NCI-H2196 treated with DMSO at 0.1 percent for 48 hours (cell line): ENCODE measurements at regions not wholly inside any gene's neighbourhood (a gene's known extent, or its start where the extent isn't known, plus 50 kb on each side); places are given as distances from the start of the nearest gene placed in this dataset.
"Not testable (repeated sequence)": the region's sequence is repeated elsewhere in the genome, so short reads cannot be mapped to it uniquely, and the experiment has no call there.

Experiments
- DNase-seq: peaks from one replicate; lab custom pipeline; 2025; ENCODE audit not compliant: unreplicated experiment; lab: John Stamatoyannopoulos, UW

DNA sequence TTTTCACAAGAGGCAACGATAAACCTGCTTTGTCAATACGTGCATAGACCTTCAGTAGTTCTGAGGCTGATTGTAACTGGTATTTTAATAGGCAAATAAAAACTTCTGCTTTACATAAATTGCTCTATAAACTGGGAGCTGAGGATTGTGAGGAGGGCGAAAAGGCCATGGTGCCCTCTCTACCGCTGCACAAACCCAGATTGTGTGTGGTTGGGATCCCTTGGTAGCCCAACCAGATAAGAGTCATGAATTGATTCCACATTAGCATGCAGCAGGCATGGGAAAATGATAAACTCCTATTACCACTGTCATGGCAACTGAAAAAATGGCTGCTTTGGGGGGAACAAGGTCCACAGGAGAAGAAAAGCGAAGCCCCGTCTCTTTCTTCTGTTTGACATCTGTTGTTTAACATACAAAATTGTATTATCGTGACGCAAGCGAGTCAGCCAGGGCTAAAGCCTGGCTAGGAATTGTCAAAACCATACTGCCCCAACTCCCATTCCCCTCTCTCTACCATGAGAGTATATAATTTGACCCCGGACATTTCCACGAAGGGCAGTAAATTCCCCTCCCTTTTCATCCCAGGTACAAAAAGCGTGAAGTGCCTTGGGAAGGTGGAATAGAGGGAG, 157.8 kb upstream of the SALL4 start:
- DNase-seq, result no peak

- no peak for DNase-seq
These were observed 156.8 kb upstream of the SALL4 start for GRCh38 chr20:51959066-51959542.

DNA sequence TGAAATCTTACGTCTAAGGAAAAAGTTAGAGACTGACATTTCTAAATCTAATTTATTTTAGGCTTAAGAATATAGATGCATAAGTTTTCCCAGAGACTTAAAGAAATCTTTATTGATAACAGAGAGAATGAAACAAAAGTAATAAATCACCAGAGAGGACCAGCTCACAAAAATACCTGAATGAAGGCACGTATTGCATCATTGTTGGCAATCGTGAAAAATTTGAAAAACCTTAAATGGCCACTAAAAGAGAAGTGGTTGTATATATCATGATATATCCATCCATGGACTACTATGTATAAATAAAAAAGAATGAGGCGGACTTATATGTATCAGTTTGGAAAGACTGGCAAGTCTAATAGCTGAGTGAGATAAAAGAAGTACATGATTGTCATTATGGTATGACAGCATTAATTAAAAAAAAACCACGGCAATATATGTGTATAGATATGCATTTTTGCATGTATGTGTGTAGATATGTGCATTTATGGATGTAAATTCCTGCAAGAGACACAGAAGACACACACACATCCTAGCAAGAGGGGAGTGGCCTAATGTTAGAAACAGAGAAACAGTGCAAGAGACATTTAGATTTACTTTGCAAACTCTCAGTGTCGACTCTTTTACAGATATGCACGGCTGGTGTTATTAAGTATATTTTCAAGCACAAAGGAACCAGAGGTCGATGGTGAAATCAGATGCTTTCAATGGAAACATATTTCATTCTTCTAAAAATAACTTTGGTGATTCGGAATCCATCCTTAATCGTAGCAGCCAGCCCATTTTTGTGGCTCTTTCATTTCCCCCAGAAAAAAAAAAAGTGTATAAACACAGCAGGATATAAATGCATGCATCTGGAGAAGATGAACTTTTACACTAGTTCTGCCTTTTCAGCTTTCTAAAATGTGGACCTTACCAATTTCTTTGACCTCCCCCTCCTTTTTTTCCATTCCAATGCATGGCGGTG, 156.1 kb upstream of the SALL4 start:
- no peak for DNase-seq

- no peak for DNase-seq
These were observed 153.4 kb upstream of the SALL4 start for GRCh38 chr20:51955756-51956155.

DNA sequence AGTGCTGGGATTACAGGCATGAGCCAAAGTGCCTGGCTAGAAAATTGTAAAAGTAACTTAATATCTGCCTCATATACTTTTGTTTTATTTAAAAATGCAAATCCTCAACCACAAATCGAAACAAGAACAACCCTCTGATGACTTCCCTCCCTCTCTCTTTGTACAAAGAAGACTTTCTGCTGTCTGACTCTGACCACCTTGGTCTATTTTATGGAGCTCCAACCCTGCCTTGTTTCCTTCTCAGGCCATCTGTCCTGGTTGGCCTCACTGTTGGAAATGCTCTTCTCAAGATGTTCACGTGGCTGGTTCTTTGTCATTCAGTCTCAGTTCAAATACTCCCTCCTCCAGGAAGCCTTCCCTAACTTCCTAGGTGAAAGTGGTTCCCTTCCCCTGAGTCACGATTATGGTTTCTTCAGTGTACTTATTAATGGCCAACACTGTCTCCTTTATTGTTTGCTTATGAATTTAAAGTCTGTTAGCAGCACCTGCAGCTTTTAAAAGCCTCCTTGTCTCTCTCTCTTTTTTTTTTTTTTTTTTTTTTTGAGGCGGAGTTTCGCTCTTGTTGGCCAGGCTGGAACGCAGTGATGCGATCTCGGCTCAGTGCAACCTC, 151.5 kb upstream of the SALL4 start:
- no peak for DNase-seq

GRCh38 chr20:51950926-51951325, 148.6 kb upstream of the SALL4 start:
- no peak for DNase-seq

DNA sequence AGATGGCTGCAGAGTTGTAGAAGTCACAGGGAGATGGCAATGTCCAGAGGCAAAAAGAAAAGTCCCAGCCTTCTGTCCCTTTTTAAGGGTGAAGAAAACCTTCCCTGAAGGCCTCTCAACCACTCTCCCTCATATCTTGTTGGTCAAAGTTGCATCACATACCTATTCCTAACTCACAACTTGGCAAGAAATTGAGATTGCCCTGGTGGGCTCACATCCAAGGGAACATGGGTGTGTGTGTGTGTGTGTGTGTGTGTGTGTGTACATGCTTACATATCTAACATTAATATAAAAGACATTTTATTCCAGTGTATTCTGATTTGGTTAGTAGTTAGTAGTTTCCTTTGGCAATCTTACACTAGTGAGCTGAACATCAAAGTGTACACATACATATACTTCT, 144.3 kb upstream of the SALL4 start:
- no peak for DNase-seq

DNA sequence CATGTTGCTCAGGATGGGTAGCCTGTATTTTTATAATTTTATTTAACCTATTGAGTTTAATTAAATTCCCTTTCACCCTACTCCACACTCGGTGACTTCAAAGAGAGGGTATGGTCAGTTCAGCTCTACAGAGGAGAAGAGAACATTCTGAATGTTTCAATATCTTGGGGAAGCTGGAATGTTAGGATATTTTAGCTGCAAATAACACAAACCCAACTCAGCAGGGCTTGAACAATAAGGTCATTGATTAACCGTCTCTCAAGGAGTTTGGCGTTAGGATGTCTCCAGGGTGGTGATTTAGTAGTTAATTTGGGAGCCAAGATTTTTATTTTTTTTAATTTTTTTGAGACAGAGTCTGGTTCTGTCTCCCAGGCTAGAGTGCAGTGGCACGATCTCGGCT, 143.6 kb upstream of the SALL4 start:
- DNase-seq, result no peak

- no peak for DNase-seq
These were observed 142.9 kb upstream of the SALL4 start for GRCh38 chr20:51945177-51945576.

GRCh38 chr20:51943761-51944160, 141.4 kb upstream of the SALL4 start:
- DNase-seq, result no peak

DNA sequence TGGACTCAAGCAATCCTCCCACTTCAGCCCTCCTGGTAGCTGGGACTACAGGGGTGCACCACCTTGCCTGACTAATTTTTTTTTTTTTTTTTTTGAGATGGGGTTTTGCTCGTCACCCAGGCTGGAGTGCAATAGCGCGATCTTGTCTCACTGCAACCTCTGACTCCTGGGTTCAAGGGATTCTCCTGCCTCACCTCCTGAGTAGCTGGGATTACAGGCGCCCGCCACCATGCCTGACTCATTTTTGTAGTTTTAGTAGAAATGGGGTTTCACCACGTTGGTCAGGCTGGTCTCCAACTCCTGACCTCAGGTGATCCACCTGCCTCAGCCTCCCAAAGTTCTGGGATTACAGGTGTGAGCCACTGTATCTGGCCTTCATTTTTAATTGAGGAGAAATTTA, 141.0 kb upstream of the SALL4 start:
- not testable (repeated sequence) for DNase-seq

DNA sequence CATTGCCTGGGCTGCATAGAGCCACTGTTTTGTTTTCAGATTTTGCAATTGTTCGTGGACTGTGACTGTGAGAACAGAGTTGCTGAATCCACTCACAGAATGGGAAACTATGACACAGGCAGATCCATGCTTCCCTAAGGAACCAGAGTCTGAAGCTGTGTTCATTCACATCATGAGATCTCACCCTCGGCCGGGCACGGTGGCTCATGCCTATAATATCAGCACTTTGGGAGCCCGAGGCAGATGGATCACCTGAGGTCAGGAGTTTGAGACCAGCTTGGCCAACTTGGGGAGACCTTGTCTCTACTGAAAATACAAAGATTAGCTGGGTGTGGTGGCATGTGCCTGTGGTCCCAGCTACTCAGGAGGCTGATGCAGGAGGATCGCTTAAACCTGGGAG, 139.2 kb upstream of the SALL4 start:
- DNase-seq, result no peak

- DNase-seq, result no peak
These were observed 136.9 kb upstream of the SALL4 start for GRCh38 chr20:51939259-51939585.

GRCh38 chr20:51938559-51939258, 136.4 kb upstream of the SALL4 start:
- DNase-seq, result no peak

DNA sequence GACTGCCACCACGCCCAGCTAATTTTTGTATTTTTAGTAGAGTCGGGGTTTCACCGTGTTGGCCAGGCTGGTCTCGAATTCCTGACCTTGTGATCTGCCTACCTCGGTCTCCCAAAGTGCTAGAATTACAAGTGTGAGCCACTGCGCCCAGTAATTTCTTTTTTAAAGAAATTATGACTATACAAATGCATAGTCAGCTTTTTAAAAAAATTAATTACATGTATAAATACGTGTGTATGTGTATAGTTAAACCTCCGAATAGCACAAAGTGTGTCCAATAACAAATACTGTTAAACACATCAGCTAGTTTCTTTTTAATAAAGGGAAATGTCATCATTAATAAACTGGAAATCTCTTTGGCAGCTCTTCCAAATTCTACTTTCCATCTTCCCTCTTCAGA, 135.5 kb upstream of the SALL4 start:
- no peak for DNase-seq

- DNase-seq, result no peak
These were observed 134.1 kb upstream of the SALL4 start for GRCh38 chr20:51936377-51936776.

- no peak for DNase-seq
These were observed 132.7 kb upstream of the SALL4 start for GRCh38 chr20:51935003-51935358.

DNA sequence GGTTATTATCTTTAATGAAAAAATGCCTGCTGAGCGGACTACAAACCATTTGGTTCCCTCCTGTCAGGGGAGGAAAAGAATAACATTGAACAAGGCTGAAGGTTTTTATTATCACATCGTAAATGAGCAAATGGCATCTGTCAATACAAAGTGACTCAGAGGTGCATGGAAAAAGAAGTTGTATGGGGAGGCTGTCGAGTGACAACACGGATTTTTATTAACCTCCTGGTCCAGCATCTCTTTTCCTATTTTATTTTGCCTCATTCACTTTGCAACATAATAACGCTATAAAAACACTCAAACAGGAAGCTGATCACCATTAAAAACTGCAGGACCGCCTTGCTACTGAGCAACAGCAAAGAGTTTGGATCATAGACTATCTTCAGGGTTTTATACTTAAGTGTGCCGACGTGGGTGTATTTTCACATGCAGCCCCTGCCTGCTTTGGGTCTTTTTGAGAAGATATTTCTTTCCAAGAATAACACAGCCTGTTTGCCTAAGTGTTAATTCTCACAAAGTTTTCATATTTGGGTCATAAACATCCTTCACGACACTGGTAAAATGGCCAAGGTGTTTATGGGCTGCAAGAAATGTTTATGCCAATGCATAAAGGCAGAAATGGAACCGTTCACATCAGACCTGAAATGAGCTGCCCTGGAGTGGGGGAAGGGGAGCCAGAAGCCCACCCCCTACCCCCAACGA, 132.1 kb upstream of the SALL4 start:
- no peak for DNase-seq

DNA sequence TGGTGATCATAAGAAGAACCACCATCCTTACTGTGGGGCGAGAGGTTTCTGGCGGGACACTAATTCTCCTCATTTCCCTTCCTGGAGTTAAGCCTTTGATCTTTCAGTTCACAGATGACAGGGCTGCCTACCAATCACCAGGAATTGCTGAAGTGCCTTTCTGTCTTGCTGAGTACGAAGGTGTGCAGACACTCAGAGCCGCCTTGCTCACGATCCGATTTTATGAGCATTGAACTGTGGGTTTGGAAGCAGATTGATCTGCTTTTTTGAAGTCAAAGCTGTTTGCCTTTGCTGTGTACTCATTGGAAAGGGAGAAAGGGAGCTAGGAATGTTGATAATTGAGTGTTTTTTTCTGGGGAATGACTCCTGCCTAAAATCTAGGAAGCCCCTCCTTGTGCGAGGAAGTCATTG, 129.1 kb upstream of the SALL4 start:
- no peak for DNase-seq

- DNase-seq, result no peak
These were observed 128.5 kb upstream of the SALL4 start for GRCh38 chr20:51930775-51931174.

GRCh38 chr20:51928931-51929330, 126.6 kb upstream of the SALL4 start:
- no peak for DNase-seq
